GM21423 (cell line): ENCODE measurements at regions not wholly inside any gene's neighbourhood (a gene's known extent, or its start where the extent isn't known, plus 50 kb on each side); places are given as distances from the start of the nearest gene placed in this dataset.
"Not testable (repeated sequence)": the region's sequence is repeated elsewhere in the genome, so short reads cannot be mapped to it uniquely, and the experiment has no call there.

Experiments used
- ATAC-seq: cut with Tn5 transposase; IDR thresholded peaks from one replicate; pipeline ENCODE4 v1.9.1; 2021; ENCODE audit warnings: mild to moderate bottlenecking, moderate library complexity; ENCODE audit not compliant: unreplicated experiment

DNA sequence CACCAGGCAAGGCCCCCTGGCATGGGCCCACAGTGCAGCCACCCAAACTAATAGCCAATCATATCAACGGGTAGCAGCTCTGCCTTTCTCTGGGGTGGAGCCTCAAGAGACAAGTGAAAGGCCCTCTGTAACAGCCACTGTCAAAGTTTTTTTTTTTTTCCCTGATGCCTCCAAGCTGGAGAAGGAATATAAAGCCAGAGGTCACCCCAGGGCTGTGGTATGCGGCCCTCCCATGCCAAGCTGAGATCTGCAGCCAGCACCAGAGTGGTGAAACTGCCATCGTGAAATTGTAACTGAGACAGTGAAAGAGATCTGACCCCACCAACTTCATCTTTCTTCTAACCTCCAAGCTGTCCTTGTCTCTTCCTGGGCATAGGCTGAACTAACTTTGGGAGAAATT lies 407.0 kb downstream of the KLHL4 start:
- no peak for ATAC-seq

DNA sequence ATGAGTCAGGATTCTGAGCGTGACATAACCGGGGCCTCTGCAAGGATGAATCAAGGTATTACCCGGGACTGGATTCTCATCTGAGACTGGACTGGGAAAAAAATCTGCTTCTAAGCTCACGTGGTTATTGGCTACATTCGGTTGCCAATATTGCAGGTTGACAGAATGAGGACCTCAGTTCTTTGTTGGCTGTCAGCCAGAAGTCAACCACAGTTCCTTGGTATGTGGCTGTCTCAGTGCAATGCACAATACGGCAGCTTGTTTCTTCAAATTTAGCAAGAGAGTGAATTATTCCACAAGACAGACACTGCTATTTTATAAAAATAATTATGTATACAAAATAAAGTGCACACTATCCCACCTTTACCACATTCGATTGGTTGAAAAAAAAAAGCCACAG lies 424.2 kb downstream of the KLHL4 start:
- no peak for ATAC-seq

DNA sequence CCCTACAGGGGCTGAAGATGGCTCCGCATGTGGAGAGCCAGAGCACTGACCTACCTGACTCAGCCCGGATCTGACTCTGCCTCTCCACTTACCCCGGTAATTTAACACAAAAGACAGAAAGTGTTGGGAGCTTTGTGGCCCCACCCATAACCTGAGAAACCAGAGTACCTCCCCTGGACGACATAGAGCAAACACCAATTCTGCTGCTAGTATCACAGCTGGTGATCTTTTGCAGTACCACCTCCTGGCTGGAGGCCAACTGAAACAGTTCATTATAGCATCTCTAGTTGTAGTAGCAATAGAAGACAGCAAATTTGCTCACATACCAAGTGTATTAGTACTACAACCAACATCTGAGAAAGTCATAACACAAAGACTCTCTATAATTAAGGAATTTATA lies 443.9 kb downstream of the KLHL4 start:
- ATAC-seq = no peak

DNA sequence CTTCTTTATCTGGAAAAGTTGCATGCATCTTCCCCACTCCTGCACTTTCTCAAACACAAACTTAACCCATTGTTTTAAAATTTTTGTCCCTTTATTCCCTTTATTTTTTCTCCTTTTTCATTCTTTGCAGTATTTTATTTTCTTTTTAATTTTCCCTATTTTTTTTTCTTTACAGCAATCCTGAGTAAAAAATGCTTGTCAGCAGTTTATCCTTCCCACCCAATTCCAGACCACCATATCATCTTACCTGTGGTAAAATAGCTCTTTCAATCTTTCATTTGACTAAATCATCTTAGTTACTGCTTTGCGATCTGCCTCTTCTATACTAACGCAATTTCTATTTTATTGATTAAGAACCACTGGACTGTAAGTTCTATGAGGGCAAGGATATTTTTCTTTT lies 450.5 kb downstream of the KLHL4 start:
- ATAC-seq = no peak

GRCh38 chrX:87972121-87972520 lies 454.5 kb downstream of the KLHL4 start:
- ATAC-seq = not testable (repeated sequence)

DNA sequence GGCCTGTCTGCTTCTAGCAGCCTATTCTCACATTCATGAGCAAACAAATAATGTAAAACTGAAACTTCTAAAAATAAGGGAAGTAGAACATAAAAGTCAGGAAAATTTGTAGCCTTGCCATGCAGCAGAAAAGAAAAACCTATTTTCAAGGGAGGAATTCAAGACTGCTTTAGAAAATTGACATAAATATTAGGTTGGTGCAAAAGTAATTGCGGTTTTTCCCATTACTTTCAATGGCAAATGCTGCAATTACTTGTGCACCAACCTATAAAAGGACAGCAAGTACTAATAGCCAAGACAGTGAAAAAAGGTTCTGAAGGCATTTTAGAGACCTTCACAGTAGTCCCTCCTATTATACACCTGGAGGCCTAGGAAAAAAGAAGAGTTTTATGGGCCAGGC lies 457.8 kb downstream of the KLHL4 start:
- ATAC-seq = no peak

DNA sequence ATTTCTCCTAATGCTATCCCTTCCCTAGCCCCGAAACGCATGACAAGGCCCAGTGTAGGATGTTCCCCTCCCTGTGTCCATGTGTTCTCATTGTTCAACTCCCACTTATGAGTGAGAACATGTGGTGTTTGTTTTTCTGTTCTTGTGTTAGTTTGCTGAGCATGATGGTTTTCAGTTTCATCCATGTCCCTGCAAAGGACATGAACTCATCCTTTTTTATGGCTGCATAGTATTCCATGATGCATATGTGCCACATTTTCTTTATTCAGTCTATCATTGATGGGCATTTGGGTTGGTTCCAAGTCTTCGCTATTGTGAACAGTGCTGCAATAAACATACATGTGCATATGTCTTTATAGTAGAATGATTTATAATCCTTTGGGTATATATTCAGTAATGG lies 490.3 kb downstream of the KLHL4 start:
- ATAC-seq = not testable (repeated sequence)

- no peak for ATAC-seq
These were observed 506.4 kb downstream of the KLHL4 start for GRCh38 chrX:88024022-88024421.

DNA sequence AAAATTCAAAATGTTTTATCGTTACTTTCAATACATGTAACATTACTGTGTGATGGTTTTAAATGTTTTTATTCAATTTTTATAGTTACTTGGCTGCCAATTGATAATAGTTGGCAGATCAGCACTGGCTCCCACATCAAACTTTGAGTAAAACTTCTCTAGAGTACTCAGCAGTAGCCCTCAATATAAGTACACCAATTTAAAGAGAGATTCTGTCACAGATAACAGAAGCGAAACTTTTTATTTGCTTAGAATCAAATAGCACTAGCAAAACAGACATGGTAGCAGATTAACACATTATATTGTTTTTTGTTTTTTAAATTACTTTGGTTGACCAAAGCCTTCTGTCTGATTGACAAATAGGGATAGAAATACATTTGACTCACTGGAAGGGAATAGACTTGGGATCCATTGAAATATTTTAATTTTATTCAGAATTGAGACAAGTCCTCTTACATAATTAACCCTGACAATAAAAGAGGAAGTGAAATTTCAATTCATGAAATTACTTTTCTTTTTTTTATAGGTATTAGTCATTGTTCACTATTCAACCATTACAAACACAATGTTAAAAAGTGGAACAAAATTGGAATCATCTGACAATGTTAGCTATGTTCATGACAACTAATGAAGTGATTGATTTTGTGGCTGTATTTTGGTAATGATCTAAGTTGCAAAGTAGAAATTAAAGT lies 554.9 kb downstream of the KLHL4 start:
- ATAC-seq = no peak

DNA sequence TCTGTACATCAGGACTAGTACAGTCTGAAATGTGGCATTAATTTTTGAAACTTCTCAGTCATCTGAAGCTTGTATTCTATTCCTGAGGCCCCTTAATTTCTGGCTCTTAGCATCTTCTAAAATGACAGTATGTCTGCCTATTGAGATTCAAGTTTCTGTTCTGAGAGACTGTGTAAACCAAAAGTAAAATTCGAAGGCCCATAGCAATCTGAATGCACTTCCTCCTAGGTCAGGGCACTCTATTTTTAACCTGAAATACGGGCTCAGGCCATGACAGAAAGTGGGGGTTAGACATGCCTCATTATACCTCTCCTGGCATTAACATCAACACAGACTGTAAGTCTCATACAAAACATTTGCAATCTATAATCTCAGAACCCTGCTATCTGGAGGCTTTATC lies 584.4 kb downstream of the KLHL4 start:
- ATAC-seq = no peak

DNA sequence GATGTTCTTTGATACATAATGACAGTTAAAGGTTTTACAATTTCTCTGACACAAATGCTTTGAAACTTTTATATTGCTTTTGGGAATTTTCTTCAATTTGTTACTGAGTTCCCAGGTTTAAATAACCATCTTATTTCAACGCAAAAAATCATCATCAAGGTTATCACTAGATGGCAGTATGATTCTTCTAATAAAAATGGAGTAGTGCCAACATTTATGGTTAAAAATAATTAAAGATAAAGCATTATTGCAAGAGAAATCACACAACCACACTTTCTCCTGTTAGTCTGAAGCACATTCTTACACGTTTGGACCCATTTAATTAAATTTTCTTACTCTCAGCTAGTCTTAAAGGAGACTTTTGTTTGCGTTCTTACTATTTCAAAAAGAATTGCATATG lies 611.3 kb upstream of the CPXCR1 start:
- ATAC-seq = no peak

- no peak for ATAC-seq
These were observed 610.7 kb upstream of the CPXCR1 start for GRCh38 chrX:88136328-88136727.

DNA sequence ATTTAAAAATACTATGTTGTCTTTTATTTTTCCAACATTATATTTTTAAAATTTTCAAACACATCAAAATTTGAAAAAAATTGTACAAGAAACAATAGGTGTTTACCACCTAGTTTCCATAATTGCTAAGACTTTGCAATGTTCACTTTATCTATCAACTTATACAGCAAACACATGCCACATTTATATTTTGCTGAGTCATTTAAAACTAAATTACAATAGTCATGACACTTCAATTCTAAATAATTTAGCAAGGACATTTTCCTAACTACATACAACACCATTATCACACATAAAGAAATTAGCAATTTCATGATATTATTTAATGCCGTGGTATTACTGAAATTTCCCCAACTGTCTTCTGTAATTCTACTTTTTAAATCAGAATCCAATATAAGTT lies 600.4 kb upstream of the CPXCR1 start:
- no peak for ATAC-seq

- no peak for ATAC-seq
These were observed 576.5 kb upstream of the CPXCR1 start for GRCh38 chrX:88170553-88170952.

DNA sequence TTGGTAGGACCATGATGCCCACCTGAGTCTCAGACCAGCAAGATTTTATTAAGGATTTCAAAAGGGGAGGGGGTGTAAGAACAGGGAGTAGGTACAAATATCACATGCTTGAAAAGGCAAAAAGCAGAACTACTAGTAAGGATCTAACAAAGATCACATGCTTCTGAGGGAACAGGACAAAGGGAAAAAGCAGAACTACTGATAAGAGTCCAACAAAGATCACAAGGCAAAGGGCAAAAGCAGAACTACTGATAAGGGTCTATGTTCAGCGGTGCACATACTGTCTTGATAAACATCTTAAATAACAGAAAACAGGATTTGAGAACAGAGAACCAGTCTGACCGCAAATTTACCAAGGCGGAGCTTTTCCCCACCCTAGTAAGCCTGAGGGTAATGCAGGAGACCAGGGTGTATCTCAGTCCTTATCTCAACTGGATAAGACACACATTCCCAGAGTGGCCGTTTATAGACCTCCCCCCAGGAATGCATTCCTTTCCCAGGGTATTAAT lies 573.0 kb upstream of the CPXCR1 start:
- not testable (repeated sequence) for ATAC-seq

- no peak for ATAC-seq
These were observed 544.9 kb upstream of the CPXCR1 start for GRCh38 chrX:88202149-88202548.

DNA sequence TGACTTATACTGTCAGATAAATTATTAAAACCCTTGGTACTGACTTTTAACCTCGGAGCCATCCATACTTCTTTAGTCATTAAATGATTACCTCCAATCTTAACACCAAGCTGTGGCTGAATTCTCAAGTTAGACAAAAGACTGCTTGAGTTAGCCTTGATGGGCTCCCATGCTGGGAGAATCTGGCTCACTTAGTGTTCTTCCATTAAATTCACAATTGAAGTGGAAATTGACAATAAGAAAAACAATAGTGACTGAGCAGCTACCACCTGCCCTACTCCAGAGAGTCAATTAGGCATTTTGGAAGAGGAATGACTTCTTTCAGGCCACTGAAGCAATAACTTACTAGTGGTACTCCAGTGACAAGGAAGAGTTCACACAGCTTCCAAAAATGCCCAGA lies 503.0 kb upstream of the CPXCR1 start:
- no peak for ATAC-seq

DNA sequence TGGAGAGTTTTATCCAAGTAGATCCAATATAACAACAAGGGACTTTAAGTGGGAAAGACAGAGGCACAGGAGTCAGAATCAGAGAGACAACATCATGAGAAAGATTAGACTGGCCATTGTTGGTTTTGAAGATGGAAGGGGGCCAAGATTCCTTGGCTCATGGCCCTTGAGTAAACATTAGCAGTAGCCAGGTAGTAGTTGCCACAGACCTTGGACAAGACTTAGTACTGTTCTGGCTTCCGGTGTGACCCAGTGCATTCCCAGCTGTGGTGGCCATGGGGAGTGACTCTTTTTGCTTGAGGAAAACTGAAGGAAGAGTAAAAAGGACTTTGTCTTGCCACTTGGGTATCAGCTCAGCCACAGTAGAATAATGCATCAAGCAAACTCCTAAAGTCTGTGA lies 462.2 kb upstream of the CPXCR1 start:
- no peak for ATAC-seq

GRCh38 chrX:88313972-88314371 lies 433.1 kb upstream of the CPXCR1 start:
- not testable (repeated sequence) for ATAC-seq

DNA sequence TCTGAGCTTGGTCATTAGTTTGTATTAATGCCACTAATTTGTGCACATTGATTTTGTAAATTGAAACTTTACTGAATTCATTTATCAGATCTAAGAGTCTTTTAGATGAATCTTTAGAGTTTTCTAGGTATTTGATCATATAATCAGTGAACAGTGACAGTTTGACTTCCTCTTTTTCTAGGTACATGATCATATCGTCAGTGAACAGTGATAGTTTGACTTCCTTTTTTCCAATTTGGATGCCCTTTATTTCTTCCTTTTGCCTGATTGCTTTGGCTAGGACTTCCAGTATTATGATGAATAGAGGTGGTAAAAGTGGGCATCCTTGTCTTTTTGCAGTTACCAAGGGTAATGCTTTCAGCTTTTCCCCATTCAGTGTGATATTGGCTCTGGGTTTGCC lies 421.4 kb upstream of the CPXCR1 start:
- ATAC-seq = no peak

GRCh38 chrX:88355252-88355651 lies 391.8 kb upstream of the CPXCR1 start:
- ATAC-seq = no peak

DNA sequence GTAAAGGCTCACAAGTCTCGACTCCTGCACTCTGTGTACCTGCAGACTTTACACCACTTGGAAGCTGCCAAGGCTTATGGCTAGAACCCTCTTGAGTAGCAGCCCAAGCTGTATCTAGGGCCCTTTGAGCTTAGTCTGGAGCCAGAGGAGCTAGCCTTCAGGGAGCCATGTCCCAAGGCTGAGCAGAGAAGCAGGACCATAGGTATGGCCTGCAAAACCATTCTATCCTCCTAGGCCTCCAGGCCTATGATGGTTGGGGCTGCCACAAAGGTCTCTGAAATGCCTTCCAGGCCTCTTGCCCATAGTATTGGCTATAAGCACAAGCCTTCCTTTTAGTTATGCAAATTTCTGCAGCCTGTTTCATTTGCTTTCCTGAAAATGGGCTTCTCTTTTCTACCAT lies 380.7 kb upstream of the CPXCR1 start:
- ATAC-seq = no peak

GRCh38 chrX:88378406-88378805 lies 368.6 kb upstream of the CPXCR1 start:
- no peak for ATAC-seq
